ENCODE measurements at regions not wholly inside any gene's neighbourhood (a gene's known extent, or its start where the extent isn't known, plus 50 kb on each side); places are given as distances from the start of the nearest gene placed in this dataset.

- TF ChIP-seq ZMYM3 (CRISPR knock-in tag; IDR thresholded peaks at IDR 0.05), result no peak
- TF ChIP-seq, protein P1, sequence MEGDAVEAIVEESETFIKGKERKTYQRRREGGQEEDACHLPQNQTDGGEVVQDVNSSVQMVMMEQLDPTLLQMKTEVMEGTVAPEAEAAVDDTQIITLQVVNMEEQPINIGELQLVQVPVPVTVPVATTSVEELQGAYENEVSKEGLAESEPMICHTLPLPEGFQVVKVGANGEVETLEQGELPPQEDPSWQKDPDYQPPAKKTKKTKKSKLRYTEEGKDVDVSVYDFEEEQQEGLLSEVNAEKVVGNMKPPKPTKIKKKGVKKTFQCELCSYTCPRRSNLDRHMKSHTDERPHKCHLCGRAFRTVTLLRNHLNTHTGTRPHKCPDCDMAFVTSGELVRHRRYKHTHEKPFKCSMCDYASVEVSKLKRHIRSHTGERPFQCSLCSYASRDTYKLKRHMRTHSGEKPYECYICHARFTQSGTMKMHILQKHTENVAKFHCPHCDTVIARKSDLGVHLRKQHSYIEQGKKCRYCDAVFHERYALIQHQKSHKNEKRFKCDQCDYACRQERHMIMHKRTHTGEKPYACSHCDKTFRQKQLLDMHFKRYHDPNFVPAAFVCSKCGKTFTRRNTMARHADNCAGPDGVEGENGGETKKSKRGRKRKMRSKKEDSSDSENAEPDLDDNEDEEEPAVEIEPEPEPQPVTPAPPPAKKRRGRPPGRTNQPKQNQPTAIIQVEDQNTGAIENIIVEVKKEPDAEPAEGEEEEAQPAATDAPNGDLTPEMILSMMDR (CRISPR knock-in tag; IDR thresholded peaks at IDR 0.05), result no peak
- peak; percentile 9; the same call in 1 of the 2 replicates for TF ChIP-seq NR2F6 (IDR thresholded peaks at IDR 0.05)
- peak; percentile 22; the same call in 1 of the 2 replicates for TF ChIP-seq NR2F6 (CRISPR knock-in tag; IDR thresholded peaks at IDR 0.05)
- no peak for TF ChIP-seq ZNF30 (CRISPR knock-in tag; IDR thresholded peaks at IDR 0.05)
- TF ChIP-seq NFKBIZ (CRISPR knock-in tag; IDR thresholded peaks at IDR 0.05), result no peak
- TF ChIP-seq, protein P2, sequence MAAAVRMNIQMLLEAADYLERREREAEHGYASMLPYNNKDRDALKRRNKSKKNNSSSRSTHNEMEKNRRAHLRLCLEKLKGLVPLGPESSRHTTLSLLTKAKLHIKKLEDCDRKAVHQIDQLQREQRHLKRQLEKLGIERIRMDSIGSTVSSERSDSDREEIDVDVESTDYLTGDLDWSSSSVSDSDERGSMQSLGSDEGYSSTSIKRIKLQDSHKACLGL (CRISPR knock-in tag; IDR thresholded peaks at IDR 0.05), result no peak
- no peak for TF ChIP-seq ZNF619 (CRISPR knock-in tag; IDR thresholded peaks at IDR 0.05)
- no peak for TF ChIP-seq ZNF263 (CRISPR knock-in tag; IDR thresholded peaks at IDR 0.05)
- TF ChIP-seq REST (IDR thresholded peaks at IDR 0.05; ENCODE audit: borderline replicate concordance in 1 of 2, low read depth in 1 of 2, low read length in 2 of 2), result no peak
- TF ChIP-seq GMEB1 (CRISPR knock-in tag; IDR thresholded peaks at IDR 0.05; ENCODE audit: borderline replicate concordance), result no peak
Observed at GRCh38 chr3:31275038-31275572, 257.6 kb upstream of the STT3B start.

All from HepG2 (cell line).